Lung microvascular endothelial cell (primary cell): ENCODE measurements at regions not wholly inside any gene's neighbourhood (a gene's known extent, or its start where the extent isn't known, plus 50 kb on each side); places are given as distances from the start of the nearest gene placed in this dataset.
"Not testable (repeated sequence)": the region's sequence is repeated elsewhere in the genome, so short reads cannot be mapped to it uniquely, and the experiment has no call there.

ENCODE experiments used
- DNase-seq, 2 donors: peaks; one replicate each; pipeline versions ENCODE4 v3.0.0 to v3.0.0-alpha.2; 2010; ENCODE audit warnings: low read depth in 2 of 2

DNA sequence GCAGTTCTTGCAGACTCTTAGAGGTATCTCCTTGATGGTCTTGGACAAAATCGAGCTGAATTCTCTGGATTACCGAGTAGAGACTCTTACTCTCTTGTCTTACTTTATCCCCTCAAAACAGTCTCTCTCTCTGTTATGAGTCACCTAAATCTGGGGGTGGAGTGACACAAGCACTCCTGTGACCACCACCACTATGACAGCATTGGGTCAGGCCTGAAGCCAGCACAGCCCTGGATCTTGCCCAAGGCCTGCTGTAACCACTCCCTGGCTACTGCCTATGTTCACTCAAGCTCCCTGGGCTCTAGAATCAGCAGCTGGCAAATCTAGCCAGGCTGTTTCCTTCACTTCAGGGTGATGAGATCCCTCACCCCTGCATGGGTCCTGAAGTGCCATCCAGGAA is 662.5 kb downstream of the LUZP2 start:
- DNase-seq = no peak

DNA sequence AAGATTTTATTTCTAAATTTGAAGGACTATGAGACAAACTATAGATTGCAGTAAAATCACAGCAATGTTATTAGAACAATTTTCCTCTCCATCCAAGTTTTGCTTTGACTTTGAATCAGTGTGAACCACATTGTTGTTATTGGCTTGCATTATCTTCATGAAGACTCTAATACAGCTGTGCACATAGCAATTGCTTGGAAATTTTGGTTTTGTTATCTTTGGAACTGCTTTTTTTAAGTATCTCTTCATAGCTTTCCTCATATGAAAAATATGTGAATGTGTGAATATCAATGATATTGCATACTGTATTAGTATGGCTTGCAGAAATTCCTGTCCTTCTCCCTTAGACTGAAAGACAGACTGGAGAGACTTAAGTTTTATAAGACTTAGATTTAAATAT is 666.6 kb downstream of the LUZP2 start:
- no peak for DNase-seq

DNA sequence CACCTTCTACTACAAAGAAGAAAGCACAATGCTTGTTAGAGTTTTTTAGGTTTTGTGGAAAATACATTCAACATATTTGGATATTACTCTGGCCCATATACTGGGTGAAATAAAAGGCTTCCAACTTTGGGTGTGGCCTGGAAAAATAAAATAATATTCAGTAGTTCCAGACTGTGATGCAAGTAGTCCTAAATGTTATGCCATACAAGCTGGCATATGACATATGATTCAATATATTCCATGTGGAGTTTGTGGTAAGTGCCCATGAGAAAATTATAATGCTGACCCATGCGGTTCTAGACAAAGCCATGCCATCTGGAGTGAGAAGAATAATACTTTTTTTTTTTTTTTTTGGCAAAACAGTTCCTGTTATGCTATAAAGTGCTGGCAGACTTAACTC is 683.3 kb downstream of the LUZP2 start:
- DNase-seq = no peak

DNA sequence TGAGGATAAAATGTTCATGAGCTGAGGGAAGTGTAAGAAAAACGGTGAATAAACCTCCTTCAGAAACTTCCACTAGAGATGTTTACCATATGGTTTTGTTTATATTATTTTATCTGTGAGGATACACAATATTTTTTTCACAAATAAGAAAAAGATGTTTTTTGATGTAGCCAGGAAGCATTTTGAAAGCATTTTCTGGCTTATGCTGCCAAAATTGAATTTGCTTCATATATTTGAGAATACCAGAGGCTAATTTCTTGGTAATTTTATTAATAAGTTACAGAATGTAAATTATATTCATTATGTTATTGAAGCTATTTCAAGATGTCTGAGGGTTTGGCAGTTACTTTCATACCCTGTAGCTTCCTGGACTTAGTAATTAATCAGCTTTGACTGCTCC is 686.6 kb downstream of the LUZP2 start:
- no peak for DNase-seq

DNA sequence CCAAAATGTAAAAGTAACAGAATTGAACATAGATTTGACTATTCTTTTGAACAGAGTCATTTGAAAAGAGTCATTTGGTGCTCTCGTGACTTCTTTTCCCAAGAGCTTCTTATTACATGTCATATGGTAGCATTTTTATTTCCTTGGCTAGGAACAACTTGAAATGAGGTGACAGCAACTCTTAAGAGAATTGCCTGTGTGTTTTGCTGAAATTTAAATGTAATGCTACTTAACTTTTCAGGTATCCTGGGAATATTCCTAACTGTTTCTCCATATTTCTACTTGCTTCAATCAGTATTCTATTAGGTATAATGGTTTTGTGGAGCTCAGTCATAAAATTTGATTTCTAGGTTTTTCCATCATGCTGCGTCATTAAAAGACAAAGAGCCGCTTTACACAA is 700.7 kb downstream of the LUZP2 start:
- no peak for DNase-seq

DNA sequence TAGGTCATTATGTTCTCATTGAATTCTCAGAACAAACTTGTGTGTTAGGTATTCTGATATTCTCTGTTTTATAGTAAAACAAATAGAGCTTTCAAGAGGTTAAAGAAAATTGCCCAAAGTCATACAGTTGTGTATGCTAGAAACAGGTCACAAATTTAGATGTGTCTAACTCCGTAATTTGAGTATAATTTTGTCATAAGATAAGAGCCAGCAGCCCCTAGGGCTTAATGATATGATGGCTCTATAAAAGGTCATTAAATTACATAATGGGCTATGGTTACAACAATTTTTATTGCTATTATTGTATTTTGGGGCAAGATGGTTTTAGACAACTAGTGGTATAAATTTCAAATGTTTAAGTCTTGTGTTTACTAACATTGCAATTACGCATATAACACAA is 701.9 kb downstream of the LUZP2 start:
- no peak for DNase-seq

DNA sequence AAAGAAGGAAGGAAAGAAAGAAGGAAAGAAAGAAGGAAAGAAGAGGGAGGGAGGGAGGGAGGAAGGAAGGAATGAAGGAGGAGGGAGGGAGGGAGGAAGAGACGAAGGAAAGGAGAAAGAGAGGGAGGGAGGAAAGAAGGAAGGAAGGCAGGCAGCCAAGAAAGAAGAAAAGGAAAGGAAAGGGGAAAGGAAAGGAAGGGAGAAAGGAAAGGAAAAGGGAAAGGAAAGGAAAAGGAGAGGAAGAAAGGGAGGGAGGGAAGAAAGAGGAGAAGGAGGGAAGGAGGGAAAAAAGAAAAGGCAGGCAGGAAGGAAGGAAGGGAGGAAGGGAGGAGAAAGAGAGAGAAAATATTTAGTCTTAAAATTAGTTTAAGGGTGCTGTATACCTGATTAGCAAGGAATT is 704.1 kb downstream of the LUZP2 start:
- DNase-seq = no peak

DNA sequence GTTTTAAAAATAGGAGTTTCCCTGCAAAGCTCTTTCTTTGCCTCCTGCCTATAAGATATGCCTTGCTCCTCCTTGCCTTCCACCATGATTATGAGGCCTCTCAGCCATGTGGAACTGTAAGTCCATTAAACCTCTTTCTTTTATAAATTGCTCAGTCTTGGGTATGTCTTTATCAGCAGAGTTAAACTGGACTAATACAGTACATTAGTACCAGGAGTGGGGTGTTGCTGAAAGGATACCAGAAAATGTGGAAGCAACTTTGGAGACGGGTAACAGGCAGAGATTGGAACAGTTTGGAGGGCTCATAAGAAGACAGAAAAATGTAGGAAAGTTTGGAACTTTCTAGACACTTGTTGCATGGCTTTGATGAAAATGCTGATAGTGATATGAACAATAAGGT is 709.9 kb downstream of the LUZP2 start:
- no peak for DNase-seq

DNA sequence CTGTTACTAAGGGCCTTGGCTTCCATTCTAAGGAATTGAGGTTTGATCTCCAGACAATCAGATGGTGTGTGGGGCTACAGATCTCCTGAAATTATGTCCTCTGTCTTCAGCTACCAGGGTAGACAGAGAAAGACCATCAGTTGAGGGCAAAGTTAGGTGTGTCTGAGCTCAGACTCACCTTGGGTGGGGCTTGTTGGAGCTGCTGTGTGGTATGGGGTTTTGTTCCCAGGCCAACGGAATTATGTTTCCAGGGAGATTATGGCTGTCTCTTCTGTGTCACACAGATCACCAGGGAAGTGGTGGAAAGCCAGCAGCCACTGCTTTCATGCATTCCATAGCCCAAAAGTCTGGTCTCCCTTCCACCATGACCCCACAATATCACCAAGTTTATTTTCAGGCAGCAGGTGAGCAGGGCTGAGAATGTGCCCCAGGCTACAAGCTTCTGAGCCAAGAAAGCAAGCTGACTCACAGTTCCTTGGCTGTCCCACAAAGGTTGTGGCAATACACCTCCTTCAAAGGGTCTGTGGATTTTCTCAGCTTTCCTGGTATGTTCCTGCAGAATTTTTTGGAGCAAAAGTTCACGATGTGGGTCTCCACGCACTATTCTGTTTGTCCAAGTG is 714.9 kb downstream of the LUZP2 start:
- no peak for DNase-seq

DNA sequence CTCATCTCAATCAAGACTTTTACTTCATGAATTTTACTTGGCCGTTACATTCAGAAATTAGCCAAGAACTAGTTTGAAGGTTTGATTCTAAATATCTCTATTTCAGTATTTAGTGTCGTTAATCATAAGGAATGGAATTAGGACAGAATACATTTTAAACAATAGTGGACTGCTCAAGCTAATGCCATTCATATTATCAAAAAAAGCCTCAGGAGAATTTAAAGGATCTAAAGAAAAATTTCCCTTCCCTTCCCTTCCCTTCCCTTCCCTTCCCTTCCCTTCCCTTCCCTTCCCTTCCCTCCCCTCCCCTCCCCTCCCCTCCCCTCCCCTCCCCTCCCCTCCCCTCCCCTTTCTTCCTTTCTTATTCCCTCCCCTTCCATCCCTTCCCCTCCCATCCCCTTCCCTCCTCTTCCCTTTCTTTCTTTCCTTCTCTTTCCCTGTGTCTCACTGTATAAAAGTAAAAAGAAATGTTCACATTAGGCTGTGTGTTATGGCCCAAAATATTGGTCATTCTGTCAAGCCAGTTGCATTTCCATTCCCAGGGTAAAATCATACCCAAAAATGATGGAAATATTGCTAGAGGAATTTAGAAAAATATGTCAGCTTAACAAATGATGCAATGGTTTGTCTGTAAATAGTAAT is 717.8 kb downstream of the LUZP2 start:
- DNase-seq = no peak

DNA sequence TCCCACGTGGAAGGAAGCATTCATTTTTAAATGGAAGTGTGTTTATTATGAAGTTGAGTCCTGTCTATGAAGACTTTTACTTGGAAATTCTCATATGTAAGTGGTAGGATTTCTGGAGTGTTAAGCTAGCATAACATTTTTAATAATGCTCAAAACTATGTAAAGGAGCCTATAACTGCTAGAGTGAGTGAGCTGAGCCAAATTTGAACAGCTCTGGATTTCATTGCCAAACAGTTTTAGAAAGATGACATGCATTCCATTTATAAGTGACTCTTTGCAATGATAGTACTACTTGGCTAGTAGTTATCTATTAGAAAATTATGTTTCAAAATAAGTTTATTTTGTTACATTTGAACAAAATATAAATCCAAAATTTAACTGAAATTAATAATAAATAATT is 721.2 kb downstream of the LUZP2 start:
- DNase-seq = no peak

DNA sequence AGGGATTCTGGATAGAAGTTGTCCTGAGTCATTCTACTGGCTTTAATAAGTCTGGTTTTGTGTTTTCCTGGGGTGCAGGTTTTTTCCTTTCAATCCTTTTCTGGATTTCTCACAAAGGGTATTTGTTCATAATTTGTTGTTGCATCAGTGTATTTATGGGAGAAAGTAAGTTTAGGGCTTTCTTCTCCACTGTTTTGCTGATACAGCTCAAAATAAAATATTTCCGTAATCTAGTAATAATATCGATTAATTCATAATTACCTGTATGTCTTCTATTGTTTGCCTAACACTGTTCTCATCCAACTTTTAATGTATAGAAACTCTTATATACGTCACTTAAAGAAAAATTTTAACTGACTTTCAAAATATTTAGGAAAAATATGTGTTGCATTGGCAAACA is 728.2 kb downstream of the LUZP2 start:
- no peak for DNase-seq

DNA sequence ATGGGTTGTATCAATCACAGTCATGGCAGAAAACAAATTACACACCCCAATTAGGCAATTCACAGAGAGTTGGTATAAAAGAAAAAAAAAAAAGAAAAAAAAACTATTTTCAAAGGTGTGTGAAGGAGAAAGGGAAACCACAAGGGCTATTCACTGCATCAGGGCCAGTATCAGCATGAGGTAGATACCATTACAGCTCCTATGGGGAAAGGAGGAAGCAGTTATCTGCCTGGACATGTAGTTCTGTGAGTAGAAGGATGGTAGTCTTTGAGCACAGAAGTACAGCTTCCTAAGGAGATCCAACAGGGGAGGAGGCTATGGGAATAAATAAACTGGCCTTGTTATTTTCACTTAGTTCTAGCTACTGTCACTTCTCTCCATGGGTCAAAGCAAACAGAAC is 746.1 kb downstream of the LUZP2 start:
- no peak for DNase-seq

DNA sequence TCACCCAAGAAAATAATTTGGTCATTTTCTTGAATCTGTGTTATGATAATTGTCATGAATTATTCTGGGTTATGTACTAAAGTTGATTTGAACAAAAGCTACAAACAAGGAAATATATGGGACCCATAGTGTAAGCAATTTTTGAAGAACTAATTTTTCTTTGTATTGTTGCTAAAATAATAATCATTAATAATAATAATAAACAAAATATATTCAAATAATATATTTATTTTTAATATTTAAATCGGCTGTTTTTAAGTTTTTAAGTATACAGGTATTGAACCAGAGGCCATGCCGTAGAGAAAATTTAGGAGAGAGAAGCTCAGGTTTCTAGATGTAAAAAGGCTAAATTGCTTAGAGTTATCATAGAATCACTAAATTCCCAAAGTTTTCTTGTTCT is 747.3 kb downstream of the LUZP2 start:
- DNase-seq = no peak

DNA sequence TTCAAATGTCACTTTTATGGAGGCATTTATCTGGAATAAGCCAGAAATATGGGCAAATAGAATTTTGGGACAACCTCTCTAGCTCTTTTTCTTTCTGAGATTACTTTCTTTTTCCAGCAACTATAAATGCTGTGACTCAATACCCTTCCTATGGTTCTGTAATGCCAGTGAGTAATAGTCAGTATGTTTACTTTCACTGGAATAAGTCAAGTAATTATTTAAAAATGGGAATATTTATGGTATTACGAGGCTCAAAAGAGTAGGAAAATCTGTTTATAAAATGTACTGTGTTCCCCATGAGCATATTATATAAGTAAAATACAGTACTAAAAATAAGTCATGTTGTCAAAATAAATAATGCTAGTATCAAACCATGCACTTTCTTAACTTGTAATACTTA is 750.5 kb downstream of the LUZP2 start:
- DNase-seq = no peak

DNA sequence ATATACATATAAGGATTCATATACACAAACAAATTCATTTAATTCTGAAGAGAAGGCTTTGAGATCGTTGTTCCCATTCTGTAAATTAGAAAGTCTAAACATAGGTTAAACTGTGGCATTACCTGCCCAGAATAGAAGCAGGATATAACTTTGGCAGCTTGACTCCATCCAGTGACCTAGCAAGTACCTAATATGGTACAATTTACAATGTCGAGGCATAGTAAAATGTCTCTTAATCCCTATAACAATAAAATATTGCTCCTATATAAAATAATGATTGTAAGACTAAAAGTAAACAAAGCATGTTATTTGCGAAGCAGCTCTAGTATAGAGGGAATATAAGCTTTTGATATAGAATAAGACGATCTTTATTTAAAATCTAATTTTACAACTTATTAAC is 756.0 kb downstream of the LUZP2 start:
- no peak for DNase-seq

DNA sequence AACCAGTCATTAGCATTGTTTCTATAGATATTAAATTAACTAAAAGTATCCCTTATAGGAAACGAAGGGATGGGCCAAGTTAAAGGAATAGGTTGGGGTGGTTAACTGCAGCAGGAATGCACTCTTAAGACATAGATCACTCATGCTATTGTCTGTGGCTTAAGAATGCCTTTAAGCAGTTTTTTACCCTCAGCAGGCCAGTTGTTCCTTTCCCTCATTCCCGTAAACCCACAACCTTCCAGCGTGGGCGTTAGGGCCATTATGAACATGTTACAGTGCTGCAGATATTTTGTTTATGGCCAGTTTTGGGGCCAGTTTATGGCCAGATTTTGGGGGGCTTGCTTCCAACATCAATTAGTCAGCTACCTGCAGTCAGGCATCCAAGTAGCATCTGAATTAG is 767.0 kb downstream of the LUZP2 start:
- DNase-seq = not testable (repeated sequence)

DNA sequence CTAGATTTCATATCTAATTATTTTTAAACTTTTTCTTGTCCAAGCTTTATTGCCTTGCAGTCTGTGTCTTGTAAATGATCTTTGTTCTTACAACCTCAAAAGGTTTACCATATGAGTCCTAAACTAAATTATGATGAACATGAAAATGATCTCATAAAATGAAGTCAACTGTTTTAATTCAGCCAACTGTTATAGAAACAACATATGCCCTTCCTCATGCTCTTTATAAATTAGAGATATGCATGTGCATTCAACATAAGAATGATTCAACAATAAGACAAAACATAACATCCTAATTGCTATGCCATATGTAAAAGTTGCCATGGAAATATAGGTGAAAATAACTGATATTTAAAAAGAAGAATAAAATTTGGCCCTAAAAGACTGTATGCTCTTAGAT is 774.4 kb downstream of the LUZP2 start:
- DNase-seq = no peak

DNA sequence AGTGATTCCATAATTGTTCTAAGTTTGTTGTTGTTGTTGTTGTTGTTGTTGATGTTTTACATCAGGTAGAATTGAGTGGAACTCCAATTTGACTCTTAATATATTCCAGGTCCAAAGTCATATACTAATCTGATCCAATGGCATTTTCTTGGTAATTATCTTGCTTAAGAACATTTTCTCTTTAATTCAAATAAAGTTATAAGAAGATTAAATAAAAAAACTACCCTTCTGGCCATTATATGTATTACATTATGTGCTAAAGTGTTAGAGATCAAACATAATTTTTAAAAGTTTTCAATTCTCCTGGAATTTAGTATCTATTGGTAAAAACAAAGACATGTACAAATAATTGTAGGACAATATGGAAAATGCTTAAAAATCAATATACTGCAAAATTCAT is 775.4 kb downstream of the LUZP2 start:
- no peak for DNase-seq

DNA sequence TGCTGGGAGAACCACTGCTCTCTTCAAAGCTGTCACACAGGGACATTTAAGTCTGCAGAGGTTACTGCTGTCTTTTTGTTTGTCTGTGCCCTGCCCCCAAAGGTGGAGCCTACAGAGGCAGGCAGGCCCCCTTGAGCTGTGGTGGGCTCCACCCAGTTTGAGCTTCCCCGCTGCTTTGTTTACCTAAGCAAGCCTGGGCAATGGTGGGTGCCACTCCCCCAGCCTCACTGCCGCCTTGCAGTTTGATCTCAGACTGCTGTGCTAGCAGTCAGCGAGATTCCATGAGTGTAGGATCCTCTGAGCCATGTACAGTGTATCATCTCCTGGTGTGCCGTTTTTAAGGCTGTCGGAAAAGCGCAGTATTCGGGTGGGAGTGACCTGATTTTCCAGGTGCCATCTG is 784.0 kb downstream of the LUZP2 start:
- DNase-seq = not testable (repeated sequence)

DNA sequence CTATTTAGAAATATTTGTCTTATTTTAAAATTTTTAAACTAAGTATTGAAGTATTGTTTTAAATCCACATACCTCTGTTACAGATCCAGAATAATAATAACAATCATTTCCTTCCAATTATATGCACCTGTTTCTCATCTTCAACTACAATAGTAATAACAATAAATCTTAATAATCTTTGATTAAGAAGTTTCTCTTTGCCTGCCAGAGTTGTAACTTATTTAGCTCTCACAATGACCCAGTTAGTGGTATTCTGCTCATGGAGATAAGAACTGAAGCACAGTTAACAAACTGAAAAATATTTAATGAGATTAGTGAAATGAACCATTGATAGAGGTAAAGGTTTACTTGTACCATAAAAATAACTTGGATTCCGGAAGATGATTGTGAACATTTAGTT is 796.3 kb downstream of the LUZP2 start:
- DNase-seq = no peak

DNA sequence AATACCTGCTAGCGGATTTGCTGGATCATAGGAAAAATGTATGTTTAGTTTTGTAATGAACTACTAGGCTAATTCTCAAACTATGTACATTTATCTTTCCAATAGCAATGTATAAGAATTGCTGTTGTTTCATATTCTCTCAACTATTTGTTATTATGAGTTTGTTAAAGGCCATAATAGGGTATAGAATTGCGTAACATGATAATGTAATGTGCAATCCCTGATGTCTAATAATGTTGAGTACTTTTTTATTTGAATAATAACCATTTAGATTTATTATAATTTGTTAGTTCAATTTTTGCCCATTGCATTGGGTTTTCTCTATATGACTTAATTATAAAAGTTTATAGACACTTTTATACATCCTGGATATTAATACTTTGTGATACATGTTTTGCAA is 801.6 kb downstream of the LUZP2 start:
- DNase-seq = no peak

DNA sequence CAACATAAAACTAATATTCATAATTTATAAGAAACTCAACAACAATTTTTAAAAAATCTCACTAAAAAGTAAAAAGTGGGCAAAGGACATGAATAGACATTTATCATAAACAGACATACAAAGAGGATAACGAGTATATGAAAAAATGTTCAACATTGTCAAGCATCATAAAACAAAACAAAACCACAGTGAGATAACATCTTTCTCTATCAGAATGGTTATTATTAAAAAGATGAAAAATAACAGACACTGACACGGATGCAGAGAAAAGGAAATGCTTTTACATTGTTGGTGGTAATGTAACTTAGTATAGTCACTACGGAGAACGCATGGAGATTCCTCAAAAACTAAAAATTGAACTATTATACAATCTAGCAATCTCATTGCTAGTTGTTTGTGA is 813.0 kb downstream of the LUZP2 start:
- DNase-seq = no peak

DNA sequence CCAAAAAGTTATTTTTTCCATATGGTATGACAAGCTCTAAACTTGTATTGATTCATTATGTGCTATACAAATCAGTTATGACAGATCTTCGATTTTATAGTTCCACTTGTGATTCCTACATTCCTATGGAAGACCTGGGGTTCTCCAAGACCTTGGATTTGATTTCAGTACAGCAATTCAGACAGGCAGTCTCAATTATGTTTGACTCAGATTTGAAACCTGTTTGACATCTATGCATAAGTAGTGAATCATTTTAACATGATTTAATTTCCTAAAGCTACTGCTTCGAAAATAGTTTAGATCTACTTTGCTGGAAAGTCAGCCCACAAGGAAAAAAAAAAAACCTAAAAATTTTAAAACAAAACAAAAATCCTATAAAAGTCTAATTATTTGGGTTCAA is 820.4 kb downstream of the LUZP2 start:
- no peak for DNase-seq
